WERI-Rb-1 (cell line): ENCODE measurements at regions not wholly inside any gene's neighbourhood (a gene's known extent, or its start where the extent isn't known, plus 50 kb on each side); places are given as distances from the start of the nearest gene placed in this dataset.
A peak's percentile ranks its signal among the peaks of the same experiment; 100 is the strongest.

Experiments
- DNase-seq: peaks from one replicate; pipeline ENCODE4 v3.0.0-alpha.2; 2020
- H3K27ac ChIP-seq: fragments of 250-450 bp; sonication (Bioruptor Pico); 2 replicates; pipeline ENCODE4 v1.5.1; 2020; ENCODE audit warnings: mild to moderate bottlenecking, moderate library complexity
- H3K27me3 ChIP-seq: fragments of 250-450 bp; sonication (Bioruptor Pico); 2 replicates; pipeline ENCODE4 v1.5.1; 2021; ENCODE audit warnings: mild to moderate bottlenecking, low read depth, moderate library complexity; ENCODE audit not compliant: insufficient read depth, severe bottlenecking
- H3K36me3 ChIP-seq: fragments of 250-450 bp; sonication (Bioruptor Pico); 2 replicates; pipeline ENCODE4 v1.5.1; 2020; ENCODE audit warnings: mild to moderate bottlenecking, moderate library complexity
- H3K4me3 ChIP-seq: 2 replicates; pipeline ENCODE4 v1.5.1; 2011; ENCODE audit warnings: low read depth, mild to moderate bottlenecking, control low read depth, low read length
- H3K9me3 ChIP-seq: fragments of 250-450 bp; sonication (Bioruptor Pico); 2 replicates; pipeline ENCODE4 v1.5.1; 2021; ENCODE audit warnings: mild to moderate bottlenecking, moderate library complexity; ENCODE audit not compliant: severe bottlenecking
- CTCF ChIP-seq: IDR thresholded peaks from 2 replicates; pipeline ENCODE4 v1.5.1; 2011; ENCODE audit warnings: low read depth, mild to moderate bottlenecking, control low read depth, inconsistent platforms, low read length

- H3K27ac ChIP-seq = no peak overlapping the region
- no peak for DNase-seq
- no peak for TF ChIP-seq CTCF
- H3K27me3 ChIP-seq = no peaks in the 10 kb centered on the region
- no peaks in the 10 kb centered on the region for H3K36me3 ChIP-seq
- no peaks in the 10 kb centered on the region for H3K9me3 ChIP-seq
- H3K4me3 ChIP-seq = no peak overlapping the region
These were observed 492.2 kb downstream of the CCSER2 start for GRCh38 chr10:84820596-84820995.

DNA sequence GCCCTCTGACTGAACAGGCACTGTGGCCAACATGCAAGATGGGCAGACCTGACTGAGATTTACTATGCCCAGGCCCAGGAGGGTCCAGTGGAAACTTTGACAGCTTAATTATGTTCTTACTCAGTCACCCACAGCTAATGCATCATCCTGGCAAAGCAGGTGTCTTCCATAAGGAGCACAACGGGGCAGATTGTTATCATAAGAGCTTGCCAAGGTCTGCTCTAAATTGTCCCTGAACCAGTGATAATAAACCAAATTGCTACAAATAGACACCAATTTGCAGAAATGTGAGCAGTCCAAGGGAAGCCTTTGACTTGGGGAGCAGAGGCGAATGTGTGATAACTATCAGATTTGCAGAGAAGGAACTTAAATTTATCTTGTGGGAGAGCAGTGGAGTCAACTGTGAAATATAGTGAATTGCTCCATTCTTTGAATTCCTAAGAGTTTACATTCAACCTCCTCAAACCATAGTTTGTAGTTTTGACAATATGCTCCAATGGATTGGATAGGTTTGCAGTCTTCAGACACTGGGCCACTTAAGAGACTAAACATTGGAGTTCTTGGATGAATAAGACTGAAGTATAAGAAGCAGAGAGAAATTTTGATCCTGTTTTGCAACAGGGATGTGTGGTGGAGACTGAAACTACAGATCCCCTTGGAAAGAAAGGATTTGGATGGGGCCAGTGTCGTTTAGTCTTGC is 494.7 kb downstream of the CCSER2 start:
- Histone ChIP-seq H3K27ac (no peak overlapping the region), H3K27me3 (no peaks in the 10 kb centered on the region)

DNA sequence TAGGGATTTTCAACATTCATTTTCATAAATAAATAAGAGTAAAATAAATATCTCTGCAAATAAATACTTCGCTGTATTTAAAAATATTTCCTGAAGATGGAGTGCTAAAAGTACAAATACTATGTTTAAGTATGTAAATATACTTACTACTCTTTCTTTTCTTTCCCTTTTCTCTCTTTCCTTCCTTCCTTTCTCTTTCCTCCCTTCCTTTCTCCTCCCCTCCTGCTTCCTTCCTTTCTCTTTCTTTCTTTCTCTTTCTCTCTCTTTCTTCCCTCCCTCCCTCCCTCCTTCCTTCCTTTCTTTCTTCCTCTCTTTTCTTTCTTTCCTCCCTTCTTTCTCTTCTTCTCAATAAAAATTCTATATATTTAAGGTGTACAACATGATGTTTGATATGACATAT is 496.1 kb downstream of the CCSER2 start:
- Histone ChIP-seq H3K4me3 (no peak overlapping the region), H3K9me3 (no peaks in the 10 kb centered on the region), H3K27me3 (no peaks in the 10 kb centered on the region), H3K27ac (no peak overlapping the region), H3K36me3 (no peaks in the 10 kb centered on the region)
- no peak for DNase-seq
- TF ChIP-seq CTCF = no peak

More for the DNA sequence above, 494.7 kb downstream of the CCSER2 start:
- no peak for DNase-seq
- Histone ChIP-seq H3K36me3 (no peaks in the 10 kb centered on the region), H3K4me3 (no peak overlapping the region), H3K9me3 (no peaks in the 10 kb centered on the region)
- no peak for TF ChIP-seq CTCF

DNA sequence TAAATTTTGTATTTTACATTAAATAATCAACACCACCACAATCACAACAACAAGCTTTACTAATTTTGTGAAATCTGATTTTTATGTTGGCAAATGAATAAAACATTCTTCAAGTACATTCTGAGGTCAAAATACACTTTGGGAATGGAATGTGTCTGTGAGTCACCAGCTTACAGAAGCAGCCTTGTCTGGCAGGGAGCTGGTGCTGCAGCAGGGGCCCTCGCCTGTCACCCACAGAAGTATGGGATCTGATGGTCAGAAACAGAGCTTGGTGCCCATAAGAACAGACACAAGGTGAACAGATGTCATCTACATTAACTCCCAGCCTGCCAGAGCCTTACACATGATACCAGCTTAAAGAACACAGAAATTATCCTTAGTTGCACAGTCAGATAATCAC is 496.9 kb downstream of the CCSER2 start:
- Histone ChIP-seq H3K36me3 (no peaks in the 10 kb centered on the region), H3K9me3 (no peaks in the 10 kb centered on the region), H3K27me3 (no peaks in the 10 kb centered on the region), H3K27ac (no peak overlapping the region), H3K4me3 (no peak overlapping the region)
- peak; percentile 77 for DNase-seq
- no peak for TF ChIP-seq CTCF

DNA sequence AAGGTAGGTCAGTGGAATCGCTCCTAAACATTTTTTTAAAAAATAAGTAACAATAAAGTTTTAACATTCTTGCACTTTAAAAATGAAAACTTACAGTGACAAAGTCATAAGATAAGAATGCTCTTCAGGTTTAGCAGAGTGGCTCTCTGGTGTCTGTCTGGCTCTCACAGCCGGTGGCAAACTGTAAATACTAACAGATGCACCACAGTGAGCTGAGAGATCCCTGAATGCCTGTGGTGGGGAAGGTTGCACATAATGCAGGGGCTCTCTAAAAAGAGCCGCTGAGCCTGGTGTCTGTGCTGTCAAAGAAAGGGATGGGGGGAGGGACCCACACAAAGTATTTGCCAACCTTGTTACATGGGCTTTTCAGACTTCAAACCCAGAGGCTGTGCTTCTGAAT is 498.3 kb downstream of the CCSER2 start:
- Histone ChIP-seq H3K9me3 (no peaks in the 10 kb centered on the region), H3K36me3 (no peaks in the 10 kb centered on the region), H3K4me3 (no peak overlapping the region), H3K27ac (no peak overlapping the region), H3K27me3 (no peaks in the 10 kb centered on the region)
- no peak for TF ChIP-seq CTCF
- no peak for DNase-seq

DNA sequence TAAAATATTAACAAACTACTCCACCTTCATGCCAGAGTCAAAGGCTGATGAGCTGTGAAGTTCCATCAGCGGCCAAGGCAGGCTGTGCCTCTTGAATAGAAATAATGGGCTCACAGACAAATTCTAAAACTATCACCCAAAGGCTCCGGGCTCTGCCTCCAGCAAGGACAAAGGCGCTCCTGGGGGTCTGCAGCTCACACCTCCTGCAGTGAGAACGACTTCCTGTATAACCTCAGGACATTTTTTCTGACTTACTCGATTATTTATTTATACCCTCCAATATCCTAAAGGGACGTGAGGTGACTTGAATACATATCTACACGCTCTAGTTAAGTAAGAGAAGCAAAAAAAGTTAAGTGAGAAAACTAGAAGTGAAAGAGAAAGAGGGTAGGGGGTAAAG is 500.7 kb downstream of the CCSER2 start:
- DNase-seq = no peak
- H3K9me3 ChIP-seq = no peaks in the 10 kb centered on the region
- H3K27ac ChIP-seq = no peak overlapping the region

More for the DNA sequence above, 500.7 kb downstream of the CCSER2 start:
- TF ChIP-seq CTCF = no peak
- Histone ChIP-seq H3K27me3 (no peaks in the 10 kb centered on the region), H3K4me3 (no peak overlapping the region), H3K36me3 (no peaks in the 10 kb centered on the region)
